Lower lobe of right lung (tissue), 2 donors: ENCODE measurements at regions not wholly inside any gene's neighbourhood (a gene's known extent, or its start where the extent isn't known, plus 50 kb on each side); places are given as distances from the start of the nearest gene placed in this dataset.

Experiments used
- ATAC-seq, 2 donors: fragments of 200-7000 bp; cut with Tn5 transposase; one replicate each; pipeline ENCODE4 v1.9.1; 2020 to 2022; ENCODE audit warnings: mild to moderate bottlenecking in 2 of 2, moderate library complexity in 2 of 2
- DNase-seq: peaks from one replicate; pipeline ENCODE4 v3.0.0-alpha.2; 2020
- H3K27ac ChIP-seq: fragments of 200-600 bp; one replicate; pipeline ENCODE4 v1.8.0; 2022
- H3K27me3 ChIP-seq: fragments of 200-600 bp; one replicate; pipeline ENCODE4 v1.8.0; 2022; ENCODE audit warnings: low read depth
- H3K36me3 ChIP-seq: fragments of 200-600 bp; one replicate; pipeline ENCODE4 v1.8.0; 2022; ENCODE audit warnings: mild to moderate bottlenecking
- H3K4me1 ChIP-seq: fragments of 200-600 bp; one replicate; pipeline ENCODE4 v1.8.0; 2022
- H3K4me3 ChIP-seq: fragments of 200-600 bp; one replicate; pipeline ENCODE4 v1.8.0; 2022; ENCODE audit warnings: mild to moderate bottlenecking
- H3K9me3 ChIP-seq: fragments of 200-600 bp; one replicate; pipeline ENCODE4 v1.8.0; 2022
- intact Hi-C: fragments of 100-400 bp; cut with DNase I; formaldehyde crosslinking; loops from one replicate; pipeline ENCODE4 v1.11.0; 2022
- TF ChIP-seq, protein P1 (sequence below): fragments of 200-600 bp; IDR thresholded peaks from one replicate; pipeline ENCODE4 v1.8.0; 2022; ENCODE audit warnings: antibody characterized with exemption, mild to moderate bottlenecking
- donor health status: DM: no; HTN: yes; CAD: no; lungs with severe emphysema.

GRCh38 chr4:137685357-137685756 lies 153.1 kb upstream of the PCDH18 start:
- DNase-seq = no peak
- TF ChIP-seq, protein P1, sequence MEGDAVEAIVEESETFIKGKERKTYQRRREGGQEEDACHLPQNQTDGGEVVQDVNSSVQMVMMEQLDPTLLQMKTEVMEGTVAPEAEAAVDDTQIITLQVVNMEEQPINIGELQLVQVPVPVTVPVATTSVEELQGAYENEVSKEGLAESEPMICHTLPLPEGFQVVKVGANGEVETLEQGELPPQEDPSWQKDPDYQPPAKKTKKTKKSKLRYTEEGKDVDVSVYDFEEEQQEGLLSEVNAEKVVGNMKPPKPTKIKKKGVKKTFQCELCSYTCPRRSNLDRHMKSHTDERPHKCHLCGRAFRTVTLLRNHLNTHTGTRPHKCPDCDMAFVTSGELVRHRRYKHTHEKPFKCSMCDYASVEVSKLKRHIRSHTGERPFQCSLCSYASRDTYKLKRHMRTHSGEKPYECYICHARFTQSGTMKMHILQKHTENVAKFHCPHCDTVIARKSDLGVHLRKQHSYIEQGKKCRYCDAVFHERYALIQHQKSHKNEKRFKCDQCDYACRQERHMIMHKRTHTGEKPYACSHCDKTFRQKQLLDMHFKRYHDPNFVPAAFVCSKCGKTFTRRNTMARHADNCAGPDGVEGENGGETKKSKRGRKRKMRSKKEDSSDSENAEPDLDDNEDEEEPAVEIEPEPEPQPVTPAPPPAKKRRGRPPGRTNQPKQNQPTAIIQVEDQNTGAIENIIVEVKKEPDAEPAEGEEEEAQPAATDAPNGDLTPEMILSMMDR = no peak
- Histone ChIP-seq H3K36me3 (no peaks in the 10 kb centered on the region), H3K4me1 (no peaks in the 10 kb centered on the region), H3K27me3 (no peaks in the 10 kb centered on the region), H3K4me3 (no peak overlapping the region), H3K9me3 (no peaks in the 10 kb centered on the region), H3K27ac (no peak overlapping the region)
- intact Hi-C loops = no loop called here
- no peak for ATAC-seq

DNA sequence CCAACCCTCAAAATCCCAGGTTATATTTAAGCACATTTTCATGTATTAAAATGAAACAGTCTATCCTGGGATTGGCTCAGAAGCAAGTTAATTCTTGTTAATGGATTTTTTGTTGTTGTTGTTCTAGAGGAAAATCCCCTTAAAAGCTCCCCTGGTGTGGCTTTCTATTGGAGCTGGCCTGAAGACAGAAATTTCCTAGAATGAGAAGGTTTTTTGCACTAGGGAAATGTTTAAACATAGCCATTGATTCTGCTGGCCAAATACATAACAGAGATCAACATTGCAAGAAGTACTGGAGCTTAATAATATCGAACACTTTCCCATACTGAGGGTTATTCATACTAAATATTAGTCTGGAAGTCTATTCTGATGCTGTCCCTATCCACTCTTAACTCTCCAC lies 148.8 kb upstream of the PCDH18 start:
- ATAC-seq (no peak), DNase-seq (no peak)
- TF ChIP-seq, protein P1 = no peak
- Histone ChIP-seq H3K36me3 (no peaks in the 10 kb centered on the region), H3K27ac (no peak overlapping the region), H3K4me1 (no peaks in the 10 kb centered on the region), H3K4me3 (no peak overlapping the region), H3K9me3 (no peaks in the 10 kb centered on the region), H3K27me3 (no peaks in the 10 kb centered on the region)
- intact Hi-C loops = no loop called here

GRCh38 chr4:137678796-137679195 lies 146.5 kb upstream of the PCDH18 start:
- TF ChIP-seq, protein P1 = no peak

DNA sequence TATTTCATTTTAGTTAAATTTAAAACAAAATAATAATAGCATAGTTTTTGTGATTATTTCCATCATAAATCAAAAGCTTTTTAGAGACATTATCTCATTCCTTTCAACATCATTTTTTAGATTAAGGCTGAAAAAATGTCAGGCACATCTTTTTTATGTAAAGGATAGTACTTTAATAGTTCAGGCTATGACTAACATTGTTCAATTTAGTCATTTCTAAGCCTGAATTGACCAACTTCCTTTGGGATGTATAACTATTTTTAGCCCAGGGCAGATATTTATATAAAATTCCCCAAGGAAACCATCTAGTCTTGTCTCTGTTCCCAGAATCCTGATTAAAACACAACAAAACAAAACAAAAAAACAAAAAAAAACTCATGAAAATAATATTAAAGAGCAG lies 145.6 kb upstream of the PCDH18 start:
- H3K36me3 ChIP-seq = no peaks in the 10 kb centered on the region
- DNase-seq = no peak
- H3K27me3 ChIP-seq = no peaks in the 10 kb centered on the region
- ATAC-seq = no peak
- H3K27ac ChIP-seq = no peak overlapping the region
- intact Hi-C loops = no loop called here
- H3K9me3 ChIP-seq = no peaks in the 10 kb centered on the region
- no peak overlapping the region for H3K4me3 ChIP-seq
- TF ChIP-seq, protein P1 = no peak
- no peaks in the 10 kb centered on the region for H3K4me1 ChIP-seq

More at GRCh38 chr4:137678796-137679195, 146.5 kb upstream of the PCDH18 start:
- H3K27me3 ChIP-seq = no peaks in the 10 kb centered on the region
- no peaks in the 10 kb centered on the region for H3K9me3 ChIP-seq
- H3K36me3 ChIP-seq = no peaks in the 10 kb centered on the region
- H3K27ac ChIP-seq = no peak overlapping the region
- DNase-seq = no peak
- intact Hi-C loops = no loop called here
- ATAC-seq = no peak
- no peak overlapping the region for H3K4me3 ChIP-seq
- H3K4me1 ChIP-seq = no peaks in the 10 kb centered on the region

DNA sequence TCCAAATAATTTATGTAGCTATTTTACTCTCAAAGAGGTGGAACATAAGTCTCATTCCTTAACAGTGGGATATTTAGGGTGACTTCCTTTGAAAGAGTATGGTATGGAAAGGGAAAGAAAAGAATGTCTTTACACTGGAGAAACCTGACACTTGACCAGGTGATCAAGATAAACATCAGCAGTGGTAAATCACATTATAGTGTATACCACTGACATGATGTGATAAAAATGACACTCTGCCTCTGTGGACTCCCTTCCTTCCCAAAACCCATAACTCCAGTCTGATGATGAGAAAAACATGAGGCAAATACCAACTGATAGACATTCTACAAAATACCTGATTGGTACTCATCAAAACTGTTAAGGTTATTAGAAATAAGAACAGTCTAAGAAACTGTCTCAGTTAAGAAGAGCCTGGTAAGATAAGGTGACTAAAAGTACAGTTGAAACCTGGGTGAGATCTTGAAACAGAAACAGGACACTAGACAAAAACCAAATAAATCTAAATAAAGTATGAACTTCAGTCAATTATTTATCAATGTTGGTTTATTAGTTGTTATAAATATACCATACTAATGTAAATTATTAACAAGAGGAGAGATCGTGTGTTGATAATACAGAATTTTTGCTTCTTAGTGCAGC lies 144.2 kb upstream of the PCDH18 start:
- ATAC-seq = no peak
- TF ChIP-seq, protein P1 = no peak
- intact Hi-C loops = no loop called here
- no peak overlapping the region for H3K4me3 ChIP-seq
- no peaks in the 10 kb centered on the region for H3K27me3 ChIP-seq
- H3K9me3 ChIP-seq = no peaks in the 10 kb centered on the region
- H3K4me1 ChIP-seq = no peaks in the 10 kb centered on the region
- DNase-seq = no peak
- no peak overlapping the region for H3K27ac ChIP-seq
- H3K36me3 ChIP-seq = no peaks in the 10 kb centered on the region

GRCh38 chr4:137674066-137674465 lies 141.8 kb upstream of the PCDH18 start:
- no peak overlapping the region for H3K4me3 ChIP-seq
- H3K4me1 ChIP-seq = no peaks in the 10 kb centered on the region
- TF ChIP-seq, protein P1 = no peak
- intact Hi-C loops = no loop called here
- no peak for ATAC-seq
- H3K27me3 ChIP-seq = no peaks in the 10 kb centered on the region
- DNase-seq = no peak
- H3K27ac ChIP-seq = no peak overlapping the region
- no peaks in the 10 kb centered on the region for H3K36me3 ChIP-seq
- H3K9me3 ChIP-seq = no peaks in the 10 kb centered on the region
